ENCODE measurements at regions not wholly inside any gene's neighbourhood (a gene's known extent, or its start where the extent isn't known, plus 50 kb on each side); places are given as distances from the start of the nearest gene placed in this dataset.

- TF ChIP-seq CTCF (IDR thresholded peaks at IDR 0.05; ENCODE audit: low read length) (no peak), EZH2 (IDR thresholded peaks at IDR 0.05; ENCODE audit: borderline replicate concordance, low read length) (no peak)
Measured at GRCh38 chr7:115368998-115369397, 447.1 kb downstream of the MDFIC start.

All from OCI-LY1 (cell line).